Dedifferentiated amniotic fluid mesenchymal stem cell (primary cell): ENCODE measurements at regions not wholly inside any gene's neighbourhood (a gene's known extent, or its start where the extent isn't known, plus 50 kb on each side); places are given as distances from the start of the nearest gene placed in this dataset.
"Not testable (repeated sequence)": the region's sequence is repeated elsewhere in the genome, so short reads cannot be mapped to it uniquely, and the experiment has no call there.

Experiments
- DNase-seq: peaks from one replicate; pipeline ENCODE4 v3.0.0-alpha.2; 2016; ENCODE audit errors: extremely low spot score

GRCh38 chr17:55909776-55910175 lies 158.9 kb downstream of the PCTP start:
- no peak for DNase-seq

- DNase-seq = no peak
Observed at GRCh38 chr17:55911186-55911585, 160.3 kb downstream of the PCTP start.

- no peak for DNase-seq
Observed at GRCh38 chr17:55925440-55925839, 174.6 kb downstream of the PCTP start.

- no peak for DNase-seq
Observed at GRCh38 chr17:55926276-55926990, 175.6 kb downstream of the PCTP start.

- DNase-seq = no peak
Observed at GRCh38 chr17:55930291-55930809, 179.5 kb downstream of the PCTP start.

GRCh38 chr17:55931446-55931845 lies 180.6 kb downstream of the PCTP start:
- DNase-seq = no peak

- no peak for DNase-seq
Observed at GRCh38 chr17:55932973-55933372, 182.1 kb downstream of the PCTP start.

- DNase-seq = not testable (repeated sequence)
Observed at GRCh38 chr17:55939181-55939810, 188.4 kb downstream of the PCTP start.

- no peak for DNase-seq
Observed at GRCh38 chr17:55959756-55960155, 193.5 kb upstream of the ANKFN1 start.

GRCh38 chr17:55961386-55961785 lies 191.9 kb upstream of the ANKFN1 start:
- DNase-seq = no peak

- no peak for DNase-seq
Observed at GRCh38 chr17:55962951-55963401, 190.3 kb upstream of the ANKFN1 start.

- DNase-seq = no peak
Observed at GRCh38 chr17:55964191-55964590, 189.1 kb upstream of the ANKFN1 start.

- no peak for DNase-seq
Observed at GRCh38 chr17:55965051-55965450, 188.2 kb upstream of the ANKFN1 start.

- no peak for DNase-seq
Observed at GRCh38 chr17:55969562-55970324, 183.5 kb upstream of the ANKFN1 start.

GRCh38 chr17:55978578-55978977 lies 174.7 kb upstream of the ANKFN1 start:
- DNase-seq = no peak

GRCh38 chr17:55983096-55983495 lies 170.2 kb upstream of the ANKFN1 start:
- DNase-seq = no peak

- no peak for DNase-seq
Observed at GRCh38 chr17:55986817-55987216, 166.5 kb upstream of the ANKFN1 start.

GRCh38 chr17:55988861-55989260 lies 164.4 kb upstream of the ANKFN1 start:
- no peak for DNase-seq

GRCh38 chr17:55990332-55991006 lies 162.8 kb upstream of the ANKFN1 start:
- DNase-seq = no peak

GRCh38 chr17:55996826-55997225 lies 156.4 kb upstream of the ANKFN1 start:
- DNase-seq = no peak

GRCh38 chr17:56000411-56000810 lies 152.9 kb upstream of the ANKFN1 start:
- DNase-seq = no peak

GRCh38 chr17:56002656-56003055 lies 150.6 kb upstream of the ANKFN1 start:
- not testable (repeated sequence) for DNase-seq
